Gastroesophageal sphincter (tissue), 4 donors: ENCODE measurements at regions not wholly inside any gene's neighbourhood (a gene's known extent, or its start where the extent isn't known, plus 50 kb on each side); places are given as distances from the start of the nearest gene placed in this dataset.
"Not testable (repeated sequence)": the region's sequence is repeated elsewhere in the genome, so short reads cannot be mapped to it uniquely, and the experiment has no call there.

Experiments
- ATAC-seq: fragments of 150-250 bp; one replicate; pipeline ENCODE4 v1.9.1; 2016; ENCODE audit warnings: mild to moderate bottlenecking, moderate library complexity
- H3K27ac ChIP-seq, 4 donors: fragments of 200-600 bp; sonication (generic) in 3 of 4; 1 replicate in 3 of 4; 2 replicates in 1 of 4; pipeline ENCODE4 v1.5.1; 2016 to 2019
- H3K27me3 ChIP-seq: fragments of 200-600 bp; sonication (generic); one replicate; pipeline ENCODE4 v1.5.1; 2019
- H3K36me3 ChIP-seq, 2 donors: fragments of 200-600 bp; sonication (generic); one replicate each; pipeline ENCODE4 v1.5.1; 2019; ENCODE audit warnings: control low read depth in 1 of 2
- H3K4me1 ChIP-seq, 3 donors: fragments of 200-600 bp; sonication (generic); 1 replicate in 2 of 3; 2 replicates in 1 of 3; pipeline ENCODE4 v1.5.1; 2016 to 2019; ENCODE audit warnings: control low read depth in 2 of 3
- H3K4me3 ChIP-seq, 2 donors: fragments of 200-600 bp; sonication (generic); one replicate each; pipeline ENCODE4 v1.5.1; 2019; ENCODE audit warnings: mild to moderate bottlenecking in 1 of 2, moderate library complexity in 1 of 2
- H3K9me3 ChIP-seq, 3 donors: fragments of 200-600 bp; sonication (generic); one replicate each; pipeline ENCODE4 v1.5.1; 2017 to 2019; ENCODE audit warnings: control low read depth in 2 of 3
- CTCF ChIP-seq, 4 experiments: fragments of 200-600 bp in 2 of 4; fragments of 450-650 bp in 2 of 4; sonication (generic) in 1 of 4; IDR thresholded peaks; one replicate each; pipeline ENCODE4 v1.5.1; 2017 to 2019; ENCODE audit warnings: antibody characterized with exemption in 4 of 4, mild to moderate bottlenecking in 2 of 4, moderate library complexity in 2 of 4
- EP300 ChIP-seq: sonication (generic); formaldehyde crosslinking; IDR thresholded peaks from one replicate; pipeline ENCODE4 v1.6.1; 2017; ENCODE audit warnings: antibody characterized with exemption, mild to moderate bottlenecking
- POLR2A ChIP-seq, 2 donors: fragments of 450-650 bp; IDR thresholded peaks; one replicate each; pipeline ENCODE4 v1.6.1; 2017; ENCODE audit warnings: antibody characterized with exemption in 2 of 2, mild to moderate bottlenecking in 2 of 2, moderate library complexity in 1 of 2
- POLR2AphosphoS5 ChIP-seq: sonication (generic); formaldehyde crosslinking; IDR thresholded peaks from one replicate; pipeline ENCODE4 v1.6.1; 2017; ENCODE audit warnings: antibody characterized with exemption
- WGBS, 2 donors: methylation state at CpG; one replicate each; pipeline ENCODE4 v1.1.5; 2018; ENCODE audit warnings: low coverage in 1 of 2; 5-methylcytosine and 5-hydroxymethylcytosine counted together

GRCh38 chrX:551306-551705 is 79.3 kb upstream of the SHOX start:
- Histone ChIP-seq H3K36me3 (no peaks in the 10 kb centered on the region), H3K4me1 (no peaks in the 10 kb centered on the region), H3K27ac (no peak overlapping the region), H3K9me3 (no peaks in the 10 kb centered on the region), H3K4me3 (no peak overlapping the region), H3K27me3 (peaks cover 13% of the 10 kb centered on the region)
- ATAC-seq = no peak
- WGBS, 2 donors = 55 to 63% methylated on average over 2 of the region's 2 CpGs
- no peak for TF ChIP-seq POLR2AphosphoS5
- no peak for TF ChIP-seq CTCF (IDR thresholded peaks at IDR 0.05)
- no peak for TF ChIP-seq EP300
- TF ChIP-seq POLR2A (IDR thresholded peaks at IDR 0.05) = no peak

GRCh38 chrX:552496-552895 is 78.1 kb upstream of the SHOX start:
- Histone ChIP-seq H3K36me3 (no peaks in the 10 kb centered on the region), H3K9me3 (no peaks in the 10 kb centered on the region), H3K4me1 (no peaks in the 10 kb centered on the region), H3K27ac (no peak overlapping the region), H3K27me3 (peaks cover 13% of the 10 kb centered on the region), H3K4me3 (no peak overlapping the region)
- no peak for ATAC-seq
- TF ChIP-seq CTCF (IDR thresholded peaks at IDR 0.05) (no peak), EP300 (no peak), POLR2A (IDR thresholded peaks at IDR 0.05) (no peak), POLR2AphosphoS5 (no peak)
- WGBS, 2 donors = 90 to 94% methylated on average over 9 to 15 of the region's 17 CpGs

- WGBS, 2 donors = 33 to 73% methylated on average over 1 to 6 of the region's 21 CpGs
- Histone ChIP-seq H3K27ac (no peak overlapping the region), H3K4me3 (no peak overlapping the region), H3K36me3 (no peaks in the 10 kb centered on the region), H3K9me3 (no peaks in the 10 kb centered on the region), H3K4me1 (no peaks in the 10 kb centered on the region), H3K27me3 (peaks cover 13% of the 10 kb centered on the region)
- no peak for ATAC-seq
- TF ChIP-seq POLR2A (IDR thresholded peaks at IDR 0.05) (no peak), CTCF (IDR thresholded peaks at IDR 0.05) (no peak), EP300 (no peak), POLR2AphosphoS5 (no peak)
Observed at GRCh38 chrX:554271-554670, 76.3 kb upstream of the SHOX start.

GRCh38 chrX:555725-556666 is 74.6 kb upstream of the SHOX start:
- H3K27me3 ChIP-seq = peaks cover 13% of the 10 kb centered on the region
- TF ChIP-seq POLR2AphosphoS5 (no peak), CTCF (IDR thresholded peaks at IDR 0.05) (no peak), POLR2A (IDR thresholded peaks at IDR 0.05) (no peak), EP300 (no peak)
- H3K4me3 ChIP-seq = no peak overlapping the region
- 69 to 73% methylated on average over 9 to 22 of the region's 37 CpGs for WGBS, 2 donors
- H3K36me3 ChIP-seq = no peaks in the 10 kb centered on the region
- no peak overlapping the region for H3K27ac ChIP-seq
- H3K9me3 ChIP-seq = no peaks in the 10 kb centered on the region
- H3K4me1 ChIP-seq = no peaks in the 10 kb centered on the region
- ATAC-seq = no peak

- H3K4me1 ChIP-seq, H3K4me3 ChIP-seq, H3K27ac ChIP-seq, H3K9me3 ChIP-seq, H3K36me3 ChIP-seq, ATAC-seq: not testable (repeated sequence)
- peaks cover 13% of the 10 kb centered on the region for H3K27me3 ChIP-seq
- WGBS, 2 donors = 80 to 97% methylated on average over 1 to 5 of the region's 21 CpGs
Observed at GRCh38 chrX:557601-558000, 73.0 kb upstream of the SHOX start.

GRCh38 chrX:559282-559681 is 71.3 kb upstream of the SHOX start:
- H3K36me3 ChIP-seq, H3K4me1 ChIP-seq, H3K9me3 ChIP-seq, ATAC-seq, H3K4me3 ChIP-seq, H3K27ac ChIP-seq: not testable (repeated sequence)
- WGBS, 2 donors = 68 to 84% methylated on average over 2 to 10 of the region's 10 CpGs
- peaks cover 17% of the 10 kb centered on the region for H3K27me3 ChIP-seq
